GM19043 (cell line): ENCODE measurements at regions not wholly inside any gene's neighbourhood (a gene's known extent, or its start where the extent isn't known, plus 50 kb on each side); places are given as distances from the start of the nearest gene placed in this dataset.
"Not testable (repeated sequence)": the region's sequence is repeated elsewhere in the genome, so short reads cannot be mapped to it uniquely, and the experiment has no call there.

Experiments used
- ATAC-seq: cut with Tn5 transposase; IDR thresholded peaks from one replicate; pipeline ENCODE4 v1.9.1; 2021; ENCODE audit warnings: low read depth; ENCODE audit not compliant: unreplicated experiment

GRCh38 chr2:19000776-19001175, 357.6 kb downstream of the OSR1 start:
- ATAC-seq = no peak

GRCh38 chr2:18999198-18999597, 359.2 kb downstream of the OSR1 start:
- ATAC-seq = no peak

- ATAC-seq = no peak
These were observed 359.9 kb downstream of the OSR1 start for GRCh38 chr2:18998491-18998890.

- ATAC-seq = no peak
These were observed 364.6 kb downstream of the OSR1 start for GRCh38 chr2:18993756-18994338.

GRCh38 chr2:18991177-18992168, 366.9 kb downstream of the OSR1 start:
- ATAC-seq = no peak

GRCh38 chr2:18988631-18989232, 369.7 kb downstream of the OSR1 start:
- ATAC-seq = no peak

- ATAC-seq = no peak
These were observed 370.8 kb downstream of the OSR1 start for GRCh38 chr2:18987592-18988073.

GRCh38 chr2:18987016-18987415, 371.4 kb downstream of the OSR1 start:
- no peak for ATAC-seq

- ATAC-seq = no peak
These were observed 372.4 kb downstream of the OSR1 start for GRCh38 chr2:18986046-18986445.

- ATAC-seq = no peak
These were observed 377.5 kb downstream of the OSR1 start for GRCh38 chr2:18980786-18981430.

- no peak for ATAC-seq
These were observed 378.2 kb downstream of the OSR1 start for GRCh38 chr2:18980104-18980785.

GRCh38 chr2:18977409-18977808, 381.0 kb downstream of the OSR1 start:
- no peak for ATAC-seq

- ATAC-seq = peak; percentile 87
These were observed 382.1 kb downstream of the OSR1 start for GRCh38 chr2:18976168-18976961.

- no peak for ATAC-seq
These were observed 382.8 kb downstream of the OSR1 start for GRCh38 chr2:18975506-18976167.

GRCh38 chr2:18971628-18972027, 382.3 kb upstream of the NT5C1B start:
- ATAC-seq = no peak

- ATAC-seq = no peak
These were observed 381.7 kb upstream of the NT5C1B start for GRCh38 chr2:18971069-18971378.

- ATAC-seq = no peak
These were observed 376.8 kb upstream of the NT5C1B start for GRCh38 chr2:18966131-18966530.

- ATAC-seq = not testable (repeated sequence)
These were observed 374.4 kb upstream of the NT5C1B start for GRCh38 chr2:18963739-18964256.

- ATAC-seq = no peak
These were observed 372.6 kb upstream of the NT5C1B start for GRCh38 chr2:18961991-18962421.
